Activated CD8-positive, alpha-beta memory T cell treated with anti-CD3 and anti-CD28 coated beads for 1 hour (primary cell): ENCODE measurements at regions not wholly inside any gene's neighbourhood (a gene's known extent, or its start where the extent isn't known, plus 50 kb on each side); places are given as distances from the start of the nearest gene placed in this dataset.
"Not testable (repeated sequence)": the region's sequence is repeated elsewhere in the genome, so short reads cannot be mapped to it uniquely, and the experiment has no call there.

Experiments used
- DNase-seq, 2 donors: peaks; one replicate each; pipeline ENCODE4 v3.0.0-alpha.2; 2020; ENCODE audit warnings: low read depth in 1 of 2; ENCODE audit errors: extremely low read depth in 1 of 2

DNA sequence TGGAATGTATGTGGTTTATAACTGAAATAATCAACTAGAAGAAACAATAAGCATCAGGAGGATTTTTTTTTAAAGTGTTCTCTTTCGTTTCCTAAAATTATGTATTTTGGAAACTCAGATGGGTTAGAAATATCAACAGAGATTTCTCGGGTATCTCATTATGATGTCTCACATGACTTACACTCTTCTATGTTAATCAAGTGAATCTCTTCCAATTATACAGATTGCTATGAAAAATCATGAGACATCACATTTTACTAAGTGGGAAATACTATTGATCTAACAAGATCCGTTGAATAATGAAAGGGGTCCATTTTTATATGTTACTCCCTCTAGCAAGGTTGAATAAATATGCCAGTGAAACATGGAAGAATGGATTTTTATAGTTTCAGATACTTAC lies 54.7 kb upstream of the NRIP1 start:
- no peak for DNase-seq

DNA sequence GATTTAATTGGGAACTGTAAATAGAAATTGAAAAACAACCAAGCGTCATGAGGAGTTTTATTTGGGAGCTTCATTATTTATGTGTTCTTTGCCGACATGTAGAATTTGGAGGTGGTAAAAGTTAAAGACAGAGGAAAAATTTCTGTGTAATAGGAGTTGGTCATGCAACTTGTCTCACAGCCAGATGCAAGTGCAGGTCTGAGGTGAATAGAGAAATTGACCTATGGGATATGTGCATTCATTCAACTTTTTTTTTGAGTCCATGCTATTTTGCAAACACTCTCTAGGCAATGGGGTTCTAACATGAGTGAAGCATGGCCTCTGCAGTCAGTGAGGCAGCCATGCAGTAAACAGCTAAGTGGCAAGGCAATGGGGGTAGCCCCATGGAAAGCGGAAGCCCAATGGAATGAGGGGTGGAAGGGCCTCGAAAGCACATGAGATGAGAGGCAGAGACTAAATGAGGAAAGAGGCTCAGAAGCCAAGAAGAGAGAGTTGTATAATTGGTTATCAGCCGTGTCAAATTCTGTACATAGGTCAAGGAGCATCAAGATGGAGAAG lies 56.4 kb upstream of the NRIP1 start:
- DNase-seq = no peak

DNA sequence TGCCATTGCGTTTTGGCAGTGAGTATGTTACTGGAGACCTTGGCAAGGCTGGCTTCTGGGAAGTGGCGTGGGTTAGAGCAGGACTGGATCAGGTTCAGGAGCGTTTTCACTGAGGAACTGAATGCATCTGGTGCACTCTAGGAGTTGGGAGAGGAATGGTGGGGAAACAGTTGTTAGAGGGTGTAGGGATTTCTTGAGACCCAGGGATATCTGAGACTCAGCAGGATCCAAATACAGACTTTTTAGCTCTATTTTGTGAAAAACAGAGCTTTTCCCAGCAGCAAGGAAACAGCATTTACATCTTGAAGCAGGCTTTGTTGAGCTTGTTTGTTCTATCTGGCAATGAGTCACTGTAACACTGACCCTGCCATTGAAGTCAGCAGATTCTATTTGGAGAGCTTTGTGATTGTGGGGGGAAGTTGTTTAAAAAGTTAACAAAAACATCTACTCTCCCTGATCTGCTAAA lies 56.9 kb upstream of the NRIP1 start:
- DNase-seq = no peak

DNA sequence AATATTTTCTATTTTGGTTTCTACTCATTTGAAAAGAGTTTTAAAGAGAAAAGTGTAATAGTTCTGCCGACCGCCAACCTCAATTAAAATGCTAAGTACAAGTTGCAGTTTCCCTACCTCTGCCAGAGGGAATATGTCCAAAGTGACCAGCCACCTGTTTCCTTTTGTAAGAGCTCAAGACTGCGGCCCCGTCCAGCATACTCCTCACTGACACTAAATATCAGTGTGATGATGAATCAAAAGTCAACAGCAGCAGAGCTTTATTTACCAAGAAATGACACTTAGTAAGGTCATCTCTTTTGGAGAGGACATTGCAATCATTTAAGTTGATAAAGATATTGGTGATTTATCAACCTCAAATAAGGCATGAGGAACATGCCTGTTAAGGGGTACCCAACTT lies 57.4 kb upstream of the NRIP1 start:
- no peak for DNase-seq

DNA sequence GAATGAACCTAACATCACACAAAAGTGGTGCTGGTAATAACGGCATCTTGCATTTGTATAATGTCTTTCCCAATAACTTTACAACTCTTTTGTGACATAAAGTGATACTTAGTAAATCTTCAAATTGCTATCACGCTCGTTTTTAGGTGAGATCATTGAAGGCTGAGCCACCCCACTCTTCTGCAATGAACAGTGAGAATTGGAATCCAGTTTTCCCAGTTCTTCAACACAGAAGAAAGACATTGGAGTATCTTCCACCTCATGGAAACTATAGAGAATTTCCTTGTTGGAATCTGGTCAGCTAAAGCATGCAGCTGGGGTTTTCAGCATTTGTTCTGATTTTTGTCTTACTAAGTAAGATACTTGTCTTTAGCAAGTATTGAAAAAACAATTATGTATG lies 59.9 kb upstream of the NRIP1 start:
- no peak for DNase-seq

DNA sequence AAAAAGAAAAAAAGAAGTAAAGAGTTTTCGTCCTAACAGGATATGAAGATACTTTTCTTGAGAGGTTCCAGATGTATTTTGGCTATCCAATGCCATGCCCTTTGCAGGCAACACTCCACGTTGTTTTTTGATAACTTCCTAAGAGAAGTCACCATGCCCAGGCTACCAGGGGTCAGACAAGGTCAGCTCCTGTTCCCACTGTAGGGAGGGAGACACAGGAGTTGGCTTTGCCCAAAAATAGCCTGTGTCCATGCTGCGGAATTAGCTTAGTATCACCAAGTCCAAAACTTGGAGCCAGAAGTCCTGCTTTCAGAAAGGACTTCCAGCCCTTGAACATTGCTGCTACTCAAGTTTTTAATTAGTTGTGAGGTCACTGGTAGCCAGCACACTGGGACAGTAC lies 62.1 kb upstream of the NRIP1 start:
- no peak for DNase-seq

DNA sequence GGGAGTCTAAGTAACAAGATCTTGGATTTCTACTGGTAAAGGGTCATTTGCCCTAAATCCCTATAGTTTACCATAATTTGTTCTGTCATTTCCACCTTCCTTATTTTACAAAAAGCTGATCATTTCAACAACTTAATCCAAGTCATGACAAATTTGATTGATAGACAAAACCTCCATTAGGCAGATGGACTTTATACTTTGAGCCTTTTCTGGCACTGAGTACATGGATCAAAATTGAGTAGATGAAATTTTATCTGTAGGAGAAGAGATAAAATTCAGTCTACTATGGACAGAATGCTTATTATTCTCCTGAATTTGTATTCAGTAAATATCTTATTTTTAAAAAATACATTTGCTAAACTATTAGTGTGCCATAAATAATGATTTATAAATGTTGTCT lies 62.6 kb upstream of the NRIP1 start:
- no peak for DNase-seq

DNA sequence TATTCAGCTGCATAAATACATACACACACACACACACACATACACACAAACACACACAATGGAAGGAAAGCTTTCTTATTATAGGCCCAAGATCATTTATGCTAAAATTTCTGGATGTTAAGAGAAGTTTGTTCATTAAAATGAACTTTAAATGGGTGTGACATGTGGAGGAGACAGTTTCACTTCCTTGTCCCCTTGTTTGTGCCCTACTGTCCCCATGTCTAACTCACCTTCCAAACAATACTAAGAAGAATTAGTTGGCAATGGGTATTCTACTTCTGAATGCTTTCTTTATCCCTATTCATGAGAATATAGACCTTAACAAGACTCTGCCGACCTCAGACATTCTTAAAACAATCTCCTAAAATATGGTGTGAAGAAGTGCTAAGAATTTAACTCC lies 63.5 kb upstream of the NRIP1 start:
- no peak for DNase-seq

DNA sequence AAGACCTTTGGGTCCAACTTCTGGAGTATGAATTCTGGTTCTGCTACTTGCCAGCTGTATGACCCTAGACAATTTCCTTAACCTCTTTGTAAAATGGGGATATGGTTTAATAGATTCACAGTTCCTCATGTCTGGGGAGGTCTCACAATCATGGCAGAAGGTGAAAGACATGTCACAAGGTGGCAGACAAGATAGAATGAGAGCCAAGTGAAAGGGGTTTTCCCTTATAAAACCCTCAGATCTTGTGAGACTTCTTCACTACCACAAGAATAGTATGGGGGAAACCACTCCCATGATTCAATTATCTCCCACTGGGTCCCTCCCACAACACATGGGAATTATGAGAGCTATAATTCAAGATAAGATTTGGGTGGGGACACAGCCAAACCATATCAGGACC lies 63.9 kb upstream of the NRIP1 start:
- DNase-seq = not testable (repeated sequence)

DNA sequence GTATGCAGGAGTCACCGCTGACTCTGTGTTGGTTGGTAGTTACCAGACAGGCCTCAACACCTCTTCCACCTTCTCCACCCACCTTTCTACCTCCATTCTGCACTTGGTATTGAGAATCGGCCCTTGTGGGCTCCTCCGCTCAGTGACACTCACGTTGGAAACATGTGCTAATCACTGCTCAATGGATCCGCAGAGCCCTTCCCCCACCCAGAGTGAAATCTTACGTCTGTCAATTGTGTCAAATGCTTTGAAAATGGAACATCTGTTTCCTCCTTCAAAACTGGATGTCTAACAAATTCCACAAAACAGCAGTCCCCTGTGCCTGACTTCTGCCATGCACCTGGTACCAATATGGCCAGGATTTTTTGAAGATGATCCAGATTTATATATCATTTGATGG lies 65.5 kb upstream of the NRIP1 start:
- no peak for DNase-seq

DNA sequence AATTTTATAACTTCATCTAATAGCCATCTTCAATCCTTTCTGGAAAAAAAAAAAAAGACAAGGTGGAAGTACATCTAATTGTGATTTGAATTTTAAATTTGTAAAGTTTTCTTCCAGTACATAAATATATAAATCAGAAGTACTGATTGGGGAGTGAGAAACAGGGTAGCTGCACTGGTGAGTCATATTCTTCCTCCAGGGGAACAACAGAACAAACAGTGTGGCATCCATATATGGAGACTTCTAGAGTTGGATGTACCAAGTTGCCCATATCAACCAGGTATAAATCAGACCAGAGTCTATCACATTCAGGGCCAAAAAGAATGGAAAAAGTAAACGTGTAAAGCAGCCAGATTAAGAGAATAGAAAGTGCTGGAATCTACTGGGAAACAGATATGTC lies 66.0 kb upstream of the NRIP1 start:
- DNase-seq = no peak

DNA sequence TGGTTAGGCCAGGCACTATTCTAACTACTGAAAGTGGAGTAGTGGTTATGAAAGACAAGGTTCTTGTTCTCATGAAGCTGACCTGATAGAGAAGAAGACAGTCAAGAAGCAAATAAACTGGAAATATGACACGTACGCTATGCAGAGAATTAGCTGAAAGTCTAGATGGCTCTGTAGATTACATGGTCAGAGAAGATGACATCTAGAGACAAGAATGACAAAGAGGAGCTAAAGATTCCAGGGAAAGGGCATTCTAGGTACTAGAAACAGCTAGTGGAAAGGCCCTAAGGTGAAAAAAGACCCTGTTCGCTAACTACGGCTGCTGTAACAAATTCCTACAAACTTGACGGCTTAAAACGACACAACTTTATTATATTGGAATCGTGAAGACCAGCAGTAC lies 68.0 kb upstream of the NRIP1 start:
- DNase-seq = no peak

DNA sequence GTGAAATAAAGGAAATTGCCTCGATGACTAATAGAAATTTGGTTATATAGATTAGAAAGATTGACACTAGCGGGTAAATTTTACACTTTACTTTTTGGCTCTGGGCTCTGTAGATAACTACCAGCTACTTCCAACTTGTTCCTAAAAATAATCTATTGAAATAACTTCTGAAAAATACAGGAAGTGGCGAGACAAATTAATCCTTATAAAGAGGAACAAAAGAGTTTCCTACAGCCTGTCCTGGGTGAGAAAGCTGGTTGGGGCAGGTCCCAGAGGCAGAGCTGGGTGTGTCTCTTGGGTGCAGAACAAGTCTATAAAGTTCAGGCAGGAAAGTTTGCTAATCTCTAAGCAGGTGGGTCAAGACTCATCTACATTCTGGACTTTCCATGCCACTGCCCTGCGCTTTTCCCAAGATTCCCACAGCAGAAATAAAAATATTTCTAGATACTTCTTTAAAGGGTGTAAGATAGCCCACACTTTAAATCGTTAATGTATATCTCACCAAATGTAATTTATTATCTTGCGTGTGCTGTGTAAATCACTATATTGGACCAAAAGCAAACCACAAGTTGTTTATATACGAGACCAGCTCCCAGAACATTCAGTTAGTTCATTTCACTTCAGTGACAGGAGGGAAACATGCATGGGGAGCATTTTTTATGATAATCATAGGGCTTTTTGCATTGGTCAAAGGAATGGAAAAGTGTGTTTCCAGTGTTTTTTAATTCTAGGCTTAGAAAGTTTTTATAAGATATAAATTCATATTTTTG lies 70.1 kb upstream of the NRIP1 start:
- DNase-seq = no peak

DNA sequence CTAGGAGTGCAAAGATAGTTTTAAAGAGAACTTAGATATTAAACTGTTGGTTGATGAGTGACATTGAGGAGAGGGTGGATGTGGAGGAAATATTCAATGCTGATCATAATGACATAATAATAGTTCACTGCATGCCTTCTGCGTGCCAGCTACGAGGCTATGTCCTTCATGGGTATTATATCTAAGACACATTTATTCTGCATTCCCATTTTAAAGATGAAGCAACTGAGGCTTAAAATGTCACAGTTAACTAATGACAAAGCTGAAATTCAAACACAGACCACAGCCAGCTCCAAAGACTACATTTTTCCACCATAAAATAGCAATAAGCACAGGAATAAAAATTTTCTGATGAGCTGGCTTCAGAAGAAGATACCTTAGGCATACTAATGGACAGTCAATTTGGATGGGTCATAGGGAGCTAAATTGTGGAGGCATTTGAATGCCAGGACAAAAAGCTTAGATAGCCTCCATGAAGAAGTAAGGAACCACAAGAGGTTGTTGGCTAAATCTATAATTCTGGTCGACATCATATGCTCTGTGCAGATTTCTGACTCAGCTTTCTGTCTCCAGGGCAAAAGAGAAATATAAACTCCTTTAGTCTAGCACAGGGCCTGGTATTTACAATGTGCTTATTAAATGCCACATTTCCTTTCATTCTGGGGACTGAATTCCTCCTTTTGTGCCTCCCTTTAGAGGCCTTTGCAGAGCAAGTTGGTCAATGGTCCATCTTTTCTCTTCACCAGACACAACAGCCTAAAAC lies 71.2 kb upstream of the NRIP1 start:
- DNase-seq = no peak

DNA sequence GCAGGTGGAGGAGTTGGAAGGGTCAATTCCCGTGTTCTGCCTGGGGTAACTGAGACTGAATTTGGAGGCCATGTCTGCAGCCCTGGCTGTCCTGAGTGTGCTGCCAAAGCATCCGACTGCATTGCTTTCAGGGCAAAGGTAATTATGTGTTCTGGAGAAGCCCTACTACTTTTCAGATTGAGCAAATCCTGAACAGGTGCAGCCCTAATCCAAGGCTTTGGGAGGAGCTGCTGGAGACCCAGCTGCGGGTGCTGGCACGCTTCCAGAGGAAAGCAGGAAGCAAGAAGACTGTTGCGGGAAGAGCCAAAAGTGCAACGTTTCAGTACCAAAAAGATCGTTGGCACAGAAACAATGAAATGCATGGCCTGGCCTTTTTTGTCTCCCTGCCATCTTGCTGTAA lies 73.7 kb upstream of the NRIP1 start:
- no peak for DNase-seq

DNA sequence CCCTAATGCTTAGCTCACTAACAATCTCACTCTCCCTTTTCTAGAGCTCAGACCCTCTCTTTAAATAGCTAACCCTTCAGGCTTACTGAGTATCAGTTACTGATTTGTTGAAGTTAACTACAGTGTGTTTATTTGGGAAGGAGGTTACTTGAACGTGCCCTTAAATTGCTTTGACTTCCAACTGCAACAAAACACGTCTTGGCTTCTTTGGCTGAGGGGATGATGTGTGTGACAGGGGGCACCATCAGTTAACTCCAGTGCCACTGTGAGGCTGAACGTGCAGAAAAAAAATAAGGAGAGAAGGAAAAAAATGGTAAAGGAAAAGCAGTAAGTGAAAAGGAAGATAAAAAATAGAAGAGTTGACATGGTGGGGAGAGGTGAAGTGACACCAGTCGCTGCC lies 75.1 kb upstream of the NRIP1 start:
- DNase-seq = no peak

DNA sequence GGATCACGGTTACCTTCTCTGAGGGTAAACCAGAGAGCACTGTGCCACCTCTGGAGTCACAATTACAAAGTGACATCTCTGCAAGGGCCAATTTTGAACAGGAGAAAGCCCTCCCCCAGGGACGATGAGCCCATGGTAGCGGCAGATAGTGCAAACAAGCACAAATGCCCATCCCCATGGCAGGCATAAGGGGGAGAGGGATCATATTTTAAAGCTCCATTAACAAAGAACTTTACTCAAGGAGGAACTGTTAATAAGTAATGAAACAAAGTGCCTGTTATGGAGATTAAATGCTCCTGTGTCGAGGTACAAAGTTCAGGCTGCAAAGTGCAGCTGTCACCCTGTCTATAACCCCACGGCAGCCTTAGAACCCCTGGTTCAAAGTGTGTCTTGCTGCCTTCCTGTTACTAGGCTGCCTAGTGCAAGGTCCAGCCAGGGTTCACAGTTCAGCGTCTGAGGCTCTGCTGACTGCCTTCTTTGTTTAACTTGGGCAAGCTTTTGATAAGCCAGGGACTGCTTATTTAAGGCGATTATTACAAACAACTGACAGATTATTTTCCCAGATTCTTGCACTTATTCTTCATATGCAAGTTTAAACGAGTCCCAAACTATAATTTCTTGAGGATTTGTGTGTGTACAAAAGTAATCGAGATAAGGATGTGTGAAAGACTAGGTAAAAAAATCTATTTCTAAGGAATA lies 75.7 kb upstream of the NRIP1 start:
- no peak for DNase-seq

DNA sequence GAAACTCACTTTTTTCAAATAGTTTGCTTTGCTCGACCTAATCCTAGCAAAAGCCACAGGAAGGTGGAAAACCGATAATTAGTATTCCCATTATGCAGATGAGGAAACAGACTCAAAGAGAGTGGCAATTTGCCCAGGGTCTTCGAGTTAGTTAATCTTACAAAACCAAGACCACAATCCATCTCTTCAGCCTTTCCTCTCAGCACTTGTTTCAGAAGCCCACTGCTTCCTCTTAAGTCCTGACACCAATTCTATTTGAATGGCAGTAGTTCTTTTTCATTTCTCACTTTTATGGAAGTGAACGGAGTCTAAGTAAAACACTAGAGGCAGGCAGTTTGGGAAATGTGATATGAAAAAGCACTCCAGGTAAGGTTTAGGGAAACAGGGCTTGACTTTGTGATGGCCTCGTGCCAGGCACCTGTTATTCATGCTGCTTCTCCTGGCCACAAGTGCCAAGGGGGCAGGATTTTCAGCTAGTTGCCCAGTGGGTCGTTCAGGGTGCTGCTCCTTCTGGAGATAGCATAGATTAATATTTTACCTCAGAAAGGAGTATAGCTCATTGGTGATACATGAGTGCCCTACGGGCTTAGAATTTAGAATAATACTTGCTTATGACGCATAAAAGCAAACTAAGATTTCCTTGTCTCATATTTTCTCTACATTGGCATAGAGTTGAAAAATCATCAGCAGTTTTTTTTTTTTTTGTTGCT lies 76.6 kb upstream of the NRIP1 start:
- DNase-seq = no peak

DNA sequence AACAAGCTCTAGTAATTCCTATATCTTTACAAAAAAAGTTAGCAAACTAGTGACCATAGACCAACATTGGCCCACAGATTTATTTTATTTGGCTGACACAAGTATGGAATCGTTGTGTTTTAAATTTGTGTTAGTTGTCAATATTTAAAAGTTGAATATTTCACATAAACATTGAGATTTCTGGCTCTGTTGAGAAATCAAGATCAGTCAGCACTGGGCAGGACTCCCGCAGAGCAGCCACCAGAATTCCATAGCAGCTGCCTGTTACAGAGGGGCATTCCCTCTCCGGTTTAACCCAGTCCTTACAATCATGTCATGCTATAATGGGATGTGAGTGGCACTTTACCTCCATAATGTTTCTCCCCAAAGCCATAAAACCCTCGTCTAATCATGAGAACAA lies 79.2 kb upstream of the NRIP1 start:
- no peak for DNase-seq

DNA sequence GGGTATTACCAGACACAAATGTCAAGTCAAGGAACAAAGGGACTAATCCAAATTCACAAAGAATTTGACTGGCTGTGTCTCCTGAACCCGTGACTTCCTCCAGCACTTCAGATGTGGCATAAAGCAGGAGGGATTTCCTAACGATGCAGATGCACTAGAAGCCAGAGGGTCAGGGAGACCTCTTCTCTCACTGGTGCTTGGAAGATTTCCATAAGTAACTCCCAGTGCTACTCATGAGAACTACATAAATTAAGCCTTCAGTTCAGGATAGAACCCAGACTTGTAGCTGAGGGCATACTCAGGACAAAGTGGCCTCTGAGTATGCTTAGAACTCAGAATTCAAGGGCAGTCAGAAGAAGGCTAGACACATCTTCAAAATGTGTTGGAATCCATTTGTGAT lies 83.6 kb upstream of the NRIP1 start:
- no peak for DNase-seq
